Upper lobe of left lung (tissue), 4 donors: ENCODE measurements at regions not wholly inside any gene's neighbourhood (a gene's known extent, or its start where the extent isn't known, plus 50 kb on each side); places are given as distances from the start of the nearest gene placed in this dataset.

ENCODE experiments used
- EP300 ChIP-seq, 4 donors: sonication (generic); formaldehyde crosslinking; IDR thresholded peaks; one replicate each; pipeline ENCODE4 v1.5.1; 2017; ENCODE audit warnings: antibody characterized with exemption in 4 of 4, control low read depth in 2 of 4
- POLR2A ChIP-seq, 4 donors: fragments of 450-650 bp; IDR thresholded peaks; one replicate each; pipeline ENCODE4 v1.5.1; 2016 to 2017; ENCODE audit warnings: antibody characterized with exemption in 4 of 4, mild to moderate bottlenecking in 2 of 4
- POLR2AphosphoS5 ChIP-seq, 2 donors: sonication (generic); formaldehyde crosslinking; IDR thresholded peaks; one replicate each; pipeline ENCODE4 v1.5.1; 2017; ENCODE audit warnings: antibody characterized with exemption in 2 of 2
- TF ChIP-seq, protein P1 (sequence below), 6 experiments: fragments of 450-650 bp in 4 of 6; fragments of 200-600 bp in 2 of 6; sonication (generic) in 2 of 6; IDR thresholded peaks; one replicate each; pipeline ENCODE4 v1.5.1; 2016 to 2019; ENCODE audit warnings: antibody characterized with exemption in 6 of 6

DNA sequence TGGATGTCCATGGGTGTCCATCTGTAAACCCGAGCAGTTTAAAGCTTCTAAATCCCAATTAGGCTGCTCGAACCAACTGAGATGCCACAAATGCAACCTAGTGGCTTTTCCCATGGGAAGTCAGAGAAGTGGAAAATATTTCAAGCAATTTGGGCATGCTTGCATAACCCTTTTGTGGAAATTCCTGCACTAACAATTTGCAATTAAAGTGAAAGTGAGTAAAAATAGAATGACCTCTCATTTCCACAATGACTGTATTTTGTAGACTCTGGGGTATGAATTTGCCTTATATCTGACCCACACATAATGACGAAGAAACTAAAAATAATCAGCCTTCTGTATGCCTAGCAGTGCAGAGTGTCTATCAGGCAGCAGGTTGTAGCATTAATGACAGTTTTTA is 91.8 kb upstream of the TSC22D1 start:
- TF ChIP-seq, protein P1, sequence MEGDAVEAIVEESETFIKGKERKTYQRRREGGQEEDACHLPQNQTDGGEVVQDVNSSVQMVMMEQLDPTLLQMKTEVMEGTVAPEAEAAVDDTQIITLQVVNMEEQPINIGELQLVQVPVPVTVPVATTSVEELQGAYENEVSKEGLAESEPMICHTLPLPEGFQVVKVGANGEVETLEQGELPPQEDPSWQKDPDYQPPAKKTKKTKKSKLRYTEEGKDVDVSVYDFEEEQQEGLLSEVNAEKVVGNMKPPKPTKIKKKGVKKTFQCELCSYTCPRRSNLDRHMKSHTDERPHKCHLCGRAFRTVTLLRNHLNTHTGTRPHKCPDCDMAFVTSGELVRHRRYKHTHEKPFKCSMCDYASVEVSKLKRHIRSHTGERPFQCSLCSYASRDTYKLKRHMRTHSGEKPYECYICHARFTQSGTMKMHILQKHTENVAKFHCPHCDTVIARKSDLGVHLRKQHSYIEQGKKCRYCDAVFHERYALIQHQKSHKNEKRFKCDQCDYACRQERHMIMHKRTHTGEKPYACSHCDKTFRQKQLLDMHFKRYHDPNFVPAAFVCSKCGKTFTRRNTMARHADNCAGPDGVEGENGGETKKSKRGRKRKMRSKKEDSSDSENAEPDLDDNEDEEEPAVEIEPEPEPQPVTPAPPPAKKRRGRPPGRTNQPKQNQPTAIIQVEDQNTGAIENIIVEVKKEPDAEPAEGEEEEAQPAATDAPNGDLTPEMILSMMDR (IDR thresholded peaks at IDR 0.05): no peak
- TF ChIP-seq EP300 (IDR thresholded peaks at IDR 0.05) (no peak), POLR2AphosphoS5 (IDR thresholded peaks at IDR 0.05) (no peak), POLR2A (IDR thresholded peaks at IDR 0.05) (no peak)
